ENCODE measurements at regions not wholly inside any gene's neighbourhood (a gene's known extent, or its start where the extent isn't known, plus 50 kb on each side); places are given as distances from the start of the nearest gene placed in this dataset.

GRCh38 chr20:2203436-2203835 lies 92.4 kb upstream of the TGM3 start:
- TF ChIP-seq, protein P1, sequence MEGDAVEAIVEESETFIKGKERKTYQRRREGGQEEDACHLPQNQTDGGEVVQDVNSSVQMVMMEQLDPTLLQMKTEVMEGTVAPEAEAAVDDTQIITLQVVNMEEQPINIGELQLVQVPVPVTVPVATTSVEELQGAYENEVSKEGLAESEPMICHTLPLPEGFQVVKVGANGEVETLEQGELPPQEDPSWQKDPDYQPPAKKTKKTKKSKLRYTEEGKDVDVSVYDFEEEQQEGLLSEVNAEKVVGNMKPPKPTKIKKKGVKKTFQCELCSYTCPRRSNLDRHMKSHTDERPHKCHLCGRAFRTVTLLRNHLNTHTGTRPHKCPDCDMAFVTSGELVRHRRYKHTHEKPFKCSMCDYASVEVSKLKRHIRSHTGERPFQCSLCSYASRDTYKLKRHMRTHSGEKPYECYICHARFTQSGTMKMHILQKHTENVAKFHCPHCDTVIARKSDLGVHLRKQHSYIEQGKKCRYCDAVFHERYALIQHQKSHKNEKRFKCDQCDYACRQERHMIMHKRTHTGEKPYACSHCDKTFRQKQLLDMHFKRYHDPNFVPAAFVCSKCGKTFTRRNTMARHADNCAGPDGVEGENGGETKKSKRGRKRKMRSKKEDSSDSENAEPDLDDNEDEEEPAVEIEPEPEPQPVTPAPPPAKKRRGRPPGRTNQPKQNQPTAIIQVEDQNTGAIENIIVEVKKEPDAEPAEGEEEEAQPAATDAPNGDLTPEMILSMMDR (IDR thresholded peaks at IDR 0.05), result no peak
- peaks cover 10% of the 10 kb centered on the region for H3K4me1 ChIP-seq
- intact Hi-C loops (cut with DNase I), result no loop called here
- DNase-seq, result no peak
- H3K27ac ChIP-seq, result no peak overlapping the region
- H3K27me3 ChIP-seq, result peaks cover 20% of the 10 kb centered on the region
- H3K9me3 ChIP-seq, result no peaks in the 10 kb centered on the region
- no peak overlapping the region for H3K4me3 ChIP-seq
- ATAC-seq, result no peak
- H3K36me3 ChIP-seq, result no peaks in the 10 kb centered on the region

GRCh38 chr20:2204021-2204420 lies 91.8 kb upstream of the TGM3 start:
- no peak for ATAC-seq
- intact Hi-C loops (cut with DNase I), result no loop called here

DNA sequence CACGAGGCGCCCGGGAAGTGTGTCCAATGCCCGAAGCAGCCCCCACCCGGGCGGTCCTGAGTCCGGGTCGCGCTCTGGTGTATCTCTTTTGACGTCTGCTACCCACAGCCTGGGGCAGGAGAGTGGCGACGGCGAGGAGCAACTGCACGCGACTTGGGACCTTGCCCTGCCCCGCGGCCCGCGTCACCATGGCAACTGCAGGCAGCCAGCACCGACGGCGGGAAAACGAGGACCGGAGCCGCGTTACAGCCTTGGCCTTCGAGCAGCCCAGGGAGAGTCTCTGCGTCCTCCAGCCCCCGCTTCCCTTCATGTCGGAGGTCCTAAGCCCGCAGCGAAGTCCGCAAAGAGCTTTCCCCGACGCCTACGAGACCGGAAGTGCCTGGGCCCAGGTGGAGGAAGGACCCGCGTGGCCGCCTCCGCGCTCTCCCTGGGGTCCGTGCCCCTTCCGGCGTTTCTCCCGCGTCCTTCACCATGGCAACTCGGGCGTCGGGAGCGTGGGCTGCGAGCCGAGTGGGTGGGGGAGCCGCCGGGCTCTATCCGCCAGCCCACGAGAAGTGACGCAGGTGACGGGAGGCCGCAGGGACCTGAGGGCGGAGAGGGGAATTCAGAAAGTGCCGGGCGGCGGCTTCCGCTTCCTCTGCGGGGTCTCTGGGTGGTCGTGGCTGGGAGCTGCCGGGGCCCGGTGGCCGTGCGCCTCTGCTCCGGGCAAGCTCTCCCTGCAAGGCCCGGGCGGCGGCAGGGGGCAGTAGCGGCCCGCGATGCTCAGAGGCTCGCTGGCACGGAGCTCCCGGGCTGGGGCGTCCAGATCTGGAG lies 88.6 kb upstream of the TGM3 start:
- Histone ChIP-seq H3K4me3 (peak overlapping the region; percentile 59), H3K4me1 (peaks cover 10% of the 10 kb centered on the region), H3K27ac (no peak overlapping the region), H3K27me3 (peaks cover 42% of the 10 kb centered on the region), H3K36me3 (no peaks in the 10 kb centered on the region), H3K9me3 (no peaks in the 10 kb centered on the region)
- peak; percentile 91 for DNase-seq
- intact Hi-C loops (cut with DNase I), result no loop called here
- peak; percentile 95 for ATAC-seq
- TF ChIP-seq, protein P1 (IDR thresholded peaks at IDR 0.05), result peak; percentile 67

More at GRCh38 chr20:2204021-2204420, 91.8 kb upstream of the TGM3 start:
- Histone ChIP-seq H3K4me3 (no peak overlapping the region), H3K36me3 (no peaks in the 10 kb centered on the region), H3K4me1 (peaks cover 10% of the 10 kb centered on the region), H3K9me3 (no peaks in the 10 kb centered on the region), H3K27me3 (peaks cover 26% of the 10 kb centered on the region), H3K27ac (no peak overlapping the region)
- DNase-seq, result no peak
- TF ChIP-seq, protein P1 (IDR thresholded peaks at IDR 0.05), result no peak

- Histone ChIP-seq H3K4me1 (peaks cover 10% of the 10 kb centered on the region), H3K27me3 (peaks cover 42% of the 10 kb centered on the region), H3K27ac (no peak overlapping the region), H3K36me3 (no peaks in the 10 kb centered on the region), H3K4me3 (peak overlapping the region; percentile 59), H3K9me3 (no peaks in the 10 kb centered on the region)
- no peak for DNase-seq
- no peak for ATAC-seq
- intact Hi-C loops (cut with DNase I), result no loop called here
- TF ChIP-seq, protein P1 (IDR thresholded peaks at IDR 0.05), result no peak
These were observed 88.1 kb upstream of the TGM3 start for GRCh38 chr20:2207770-2208097.

DNA sequence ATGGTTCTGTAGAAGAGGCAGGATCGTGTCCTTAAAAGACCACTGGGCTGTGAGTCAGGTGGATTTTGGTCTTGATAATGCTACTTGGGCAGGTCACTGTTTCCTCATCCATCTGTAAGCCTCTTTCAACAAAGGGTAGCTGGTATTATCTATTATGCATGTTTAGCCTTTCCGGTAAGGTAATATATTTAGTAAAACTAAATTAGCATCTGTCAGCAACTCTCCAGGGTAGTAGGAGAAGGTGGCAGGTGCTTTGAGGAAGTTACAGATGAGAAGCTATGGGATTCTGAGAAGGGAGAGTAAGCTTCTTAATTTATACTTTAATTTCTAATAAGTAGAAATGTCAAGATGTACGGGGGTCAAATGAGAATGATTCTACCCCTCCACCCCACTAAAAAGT lies 86.9 kb upstream of the TGM3 start:
- DNase-seq, result no peak
- peaks cover 10% of the 10 kb centered on the region for H3K4me1 ChIP-seq
- intact Hi-C loops (cut with DNase I), result no loop called here
- TF ChIP-seq, protein P1 (IDR thresholded peaks at IDR 0.05), result no peak
- no peak overlapping the region for H3K27ac ChIP-seq
- no peak overlapping the region for H3K4me3 ChIP-seq
- no peaks in the 10 kb centered on the region for H3K9me3 ChIP-seq
- H3K36me3 ChIP-seq, result no peaks in the 10 kb centered on the region
- H3K27me3 ChIP-seq, result peaks cover 42% of the 10 kb centered on the region
- no peak for ATAC-seq
